ENCODE measurements at regions not wholly inside any gene's neighbourhood (a gene's known extent, or its start where the extent isn't known, plus 50 kb on each side); places are given as distances from the start of the nearest gene placed in this dataset.

- no peaks in the 10 kb centered on the region for H3K9me3 Mint-ChIP-seq (ENCODE audit: low read depth, unreplicated experiment)
- no peak for DNase-seq
- CTCF ChIA-PET = no interaction called here
- TF ChIP-seq CTCF (IDR thresholded peaks at IDR 0.05; ENCODE audit: unreplicated experiment) = no peak
- no peak overlapping the region for H3K27ac Mint-ChIP-seq (ENCODE audit: unreplicated experiment)
- H3K36me3 Mint-ChIP-seq (ENCODE audit: insufficient read depth, unreplicated experiment) = no peaks in the 10 kb centered on the region
- intact Hi-C loops (cut with micrococcal nuclease; ENCODE audit: unreplicated experiment) = no loop called here
- H3K4me1 Mint-ChIP-seq (ENCODE audit: low read depth, unreplicated experiment) = no peaks in the 10 kb centered on the region
- no TSS peak for BruUV-seq (replicated peaks)
- no peak overlapping the region for H3K4me3 Mint-ChIP-seq (ENCODE audit: low read depth, unreplicated experiment)
- no peaks in the 10 kb centered on the region for H3K27me3 Mint-ChIP-seq (ENCODE audit: unreplicated experiment)
Observed at GRCh38 chr5:92459654-92460053, 1076.5 kb upstream of the ARRDC3 start.

- TF ChIP-seq CTCF (IDR thresholded peaks at IDR 0.05; ENCODE audit: unreplicated experiment) = no peak
- Mint-ChIP-seq H3K27ac (ENCODE audit: unreplicated experiment) (no peak overlapping the region), H3K4me1 (ENCODE audit: low read depth, unreplicated experiment) (no peaks in the 10 kb centered on the region), H3K9me3 (ENCODE audit: low read depth, unreplicated experiment) (no peaks in the 10 kb centered on the region), H3K27me3 (ENCODE audit: unreplicated experiment) (no peaks in the 10 kb centered on the region), H3K4me3 (ENCODE audit: low read depth, unreplicated experiment) (no peak overlapping the region), H3K36me3 (ENCODE audit: insufficient read depth, unreplicated experiment) (no peaks in the 10 kb centered on the region)
- CTCF ChIA-PET = no interaction called here
- DNase-seq = no peak
- no TSS peak for BruUV-seq (replicated peaks)
- intact Hi-C loops (cut with micrococcal nuclease; ENCODE audit: unreplicated experiment) = no loop called here
Observed at GRCh38 chr5:92455011-92455410, 1071.9 kb upstream of the ARRDC3 start.

GRCh38 chr5:92444888-92445287 is 1061.8 kb upstream of the ARRDC3 start:
- no peaks in the 10 kb centered on the region for H3K4me1 Mint-ChIP-seq (ENCODE audit: low read depth, unreplicated experiment)

GRCh38 chr5:92435781-92436180 is 1052.7 kb upstream of the ARRDC3 start:
- H3K9me3 Mint-ChIP-seq (ENCODE audit: low read depth, unreplicated experiment) = peaks cover 8% of the 10 kb centered on the region
- no peak overlapping the region for H3K27ac Mint-ChIP-seq (ENCODE audit: unreplicated experiment)
- no peaks in the 10 kb centered on the region for H3K4me1 Mint-ChIP-seq (ENCODE audit: low read depth, unreplicated experiment)
- CTCF ChIA-PET = no interaction called here
- no peak overlapping the region for H3K4me3 Mint-ChIP-seq (ENCODE audit: low read depth, unreplicated experiment)
- no peaks in the 10 kb centered on the region for H3K27me3 Mint-ChIP-seq (ENCODE audit: unreplicated experiment)
- no peak for TF ChIP-seq CTCF (IDR thresholded peaks at IDR 0.05; ENCODE audit: unreplicated experiment)
- no peaks in the 10 kb centered on the region for H3K36me3 Mint-ChIP-seq (ENCODE audit: insufficient read depth, unreplicated experiment)
- intact Hi-C loops (cut with micrococcal nuclease; ENCODE audit: unreplicated experiment) = no loop called here
- BruUV-seq (replicated peaks) = no TSS peak
- DNase-seq = no peak

More at GRCh38 chr5:92444888-92445287, 1061.8 kb upstream of the ARRDC3 start:
- Mint-ChIP-seq H3K27me3 (ENCODE audit: unreplicated experiment) (no peaks in the 10 kb centered on the region), H3K36me3 (ENCODE audit: insufficient read depth, unreplicated experiment) (no peaks in the 10 kb centered on the region), H3K9me3 (ENCODE audit: low read depth, unreplicated experiment) (no peaks in the 10 kb centered on the region), H3K4me3 (ENCODE audit: low read depth, unreplicated experiment) (no peak overlapping the region), H3K27ac (ENCODE audit: unreplicated experiment) (no peak overlapping the region)
- intact Hi-C loops (cut with micrococcal nuclease; ENCODE audit: unreplicated experiment) = no loop called here
- CTCF ChIA-PET = no interaction called here
- no peak for DNase-seq
- no TSS peak for BruUV-seq (replicated peaks)
- TF ChIP-seq CTCF (IDR thresholded peaks at IDR 0.05; ENCODE audit: unreplicated experiment) = no peak

- no peak for TF ChIP-seq CTCF (IDR thresholded peaks at IDR 0.05; ENCODE audit: unreplicated experiment)
- BruUV-seq (replicated peaks) = no TSS peak
- CTCF ChIA-PET = no interaction called here
- no peak overlapping the region for H3K4me3 Mint-ChIP-seq (ENCODE audit: low read depth, unreplicated experiment)
- intact Hi-C loops (cut with micrococcal nuclease; ENCODE audit: unreplicated experiment) = no loop called here
- no peak overlapping the region for H3K27ac Mint-ChIP-seq (ENCODE audit: unreplicated experiment)
- DNase-seq = no peak
- peaks cover 6% of the 10 kb centered on the region for H3K9me3 Mint-ChIP-seq (ENCODE audit: low read depth, unreplicated experiment)
- H3K4me1 Mint-ChIP-seq (ENCODE audit: low read depth, unreplicated experiment) = no peaks in the 10 kb centered on the region
- H3K27me3 Mint-ChIP-seq (ENCODE audit: unreplicated experiment) = no peaks in the 10 kb centered on the region
- no peaks in the 10 kb centered on the region for H3K36me3 Mint-ChIP-seq (ENCODE audit: insufficient read depth, unreplicated experiment)
Observed at GRCh38 chr5:92429646-92430045, 1046.5 kb upstream of the ARRDC3 start.
